HG03342 (cell line): ENCODE measurements at regions not wholly inside any gene's neighbourhood (a gene's known extent, or its start where the extent isn't known, plus 50 kb on each side); places are given as distances from the start of the nearest gene placed in this dataset.
A peak's percentile ranks its signal among the peaks of the same experiment; 100 is the strongest.

Experiments used
- ATAC-seq: cut with Tn5 transposase; IDR thresholded peaks from one replicate; pipeline ENCODE4 v1.9.1; 2021; ENCODE audit warnings: mild to moderate bottlenecking, moderate library complexity; ENCODE audit not compliant: unreplicated experiment

DNA sequence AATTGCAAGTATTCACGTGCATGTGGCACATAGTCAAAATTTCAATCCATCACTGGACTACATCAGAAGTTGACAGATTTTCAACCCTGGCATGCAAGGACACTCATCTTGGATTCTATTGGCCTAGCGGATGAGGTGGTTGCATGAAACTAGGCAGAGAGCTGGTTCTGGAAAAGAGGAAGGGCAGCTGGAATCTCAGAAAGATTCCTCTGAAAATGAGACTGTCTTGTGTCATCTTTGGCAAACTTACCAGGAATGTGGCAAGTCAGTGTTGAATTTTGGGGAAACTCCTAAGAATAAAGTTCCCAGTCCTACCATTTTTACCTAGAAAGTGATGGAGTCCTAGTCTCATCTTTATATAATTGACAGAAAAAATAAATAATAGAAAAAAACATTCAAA, 384.3 kb upstream of the NR2F2 start:
- ATAC-seq: no peak

DNA sequence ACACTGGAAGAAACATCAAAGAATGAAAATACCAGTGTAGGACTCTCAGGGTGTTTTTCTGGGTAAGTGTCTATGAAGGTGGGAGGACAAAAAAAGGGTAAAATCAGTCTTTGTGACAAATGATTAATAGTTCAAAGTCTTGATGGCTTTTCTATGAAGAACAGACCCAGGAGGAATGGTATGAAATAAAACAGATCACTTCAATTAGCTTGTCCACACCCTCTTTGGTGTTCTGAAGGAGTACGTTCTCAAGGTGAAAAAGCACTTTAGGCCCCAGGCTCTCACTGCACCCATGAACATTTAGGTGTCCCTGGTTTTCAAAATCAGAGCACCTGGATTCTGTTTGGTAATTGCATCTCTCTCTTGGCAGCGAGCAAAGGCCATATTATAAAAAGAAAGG, 383.6 kb upstream of the NR2F2 start:
- no peak for ATAC-seq

GRCh38 chr15:95948411-95948810, 382.1 kb upstream of the NR2F2 start:
- no peak for ATAC-seq

- no peak for ATAC-seq
Measured at GRCh38 chr15:95953032-95953431, 377.5 kb upstream of the NR2F2 start.

GRCh38 chr15:95957861-95958260, 372.6 kb upstream of the NR2F2 start:
- ATAC-seq: no peak

GRCh38 chr15:95958382-95958781, 372.1 kb upstream of the NR2F2 start:
- no peak for ATAC-seq

DNA sequence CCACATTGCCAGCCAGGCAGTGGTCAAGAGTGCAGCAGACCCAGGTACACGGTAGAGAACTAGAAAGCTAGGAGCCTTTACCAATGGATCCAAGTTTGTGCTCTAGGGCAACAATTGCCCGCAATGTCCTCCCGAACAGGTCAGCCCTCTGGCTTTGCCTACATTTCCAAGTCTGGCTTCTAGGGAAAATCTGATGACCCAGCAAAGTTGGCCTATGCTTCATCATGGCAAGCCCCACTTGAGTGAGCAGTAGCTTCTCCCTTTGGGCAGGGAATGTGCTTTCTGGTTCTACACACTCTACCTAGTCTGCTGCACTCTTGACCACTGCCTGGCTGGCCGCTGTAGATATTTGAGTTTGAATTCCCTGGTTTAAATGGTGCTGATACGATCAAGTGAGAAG, 361.6 kb upstream of the NR2F2 start:
- no peak for ATAC-seq

DNA sequence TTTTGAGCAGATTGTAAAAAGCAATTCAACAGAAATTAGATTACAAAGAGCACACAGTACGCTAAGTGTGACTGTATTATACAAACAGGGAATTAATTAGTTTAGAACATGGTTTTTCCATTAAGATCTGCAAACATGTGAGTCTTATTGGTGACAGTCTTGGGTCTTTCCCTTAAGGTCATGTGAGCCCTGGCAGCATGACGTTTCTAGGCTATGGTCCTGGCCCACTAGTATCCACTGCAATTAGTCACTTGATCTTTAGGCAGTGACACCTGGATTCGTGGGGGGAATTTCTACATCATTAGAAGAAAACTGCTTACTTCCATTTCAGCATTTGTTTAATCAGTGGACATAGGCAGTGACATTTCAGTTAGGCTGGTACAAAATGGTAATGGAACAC, 360.2 kb upstream of the NR2F2 start:
- ATAC-seq: no peak

GRCh38 chr15:95972041-95972553, 358.4 kb upstream of the NR2F2 start:
- ATAC-seq: no peak

DNA sequence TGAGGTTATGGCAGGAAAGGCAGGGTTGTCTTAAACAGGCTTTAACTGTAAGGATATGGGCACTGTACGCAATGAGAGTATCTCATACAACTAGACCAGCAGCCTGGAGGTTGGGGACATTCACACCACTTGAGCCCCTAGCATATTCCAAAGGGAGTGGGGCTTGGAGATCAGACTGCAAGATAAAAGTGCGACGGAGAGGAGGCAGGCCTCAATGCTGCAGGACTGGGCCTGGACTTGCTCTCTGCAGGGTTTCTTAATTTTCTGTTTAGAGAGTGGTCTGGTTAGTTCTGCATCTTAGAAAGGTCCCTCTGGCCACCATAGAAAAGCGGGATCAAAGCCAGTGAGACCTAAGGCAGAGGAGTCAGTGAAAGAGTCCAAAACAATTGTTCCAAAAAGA, 357.7 kb upstream of the NR2F2 start:
- no peak for ATAC-seq

- peak; percentile 70 for ATAC-seq
Measured at GRCh38 chr15:95973566-95974256, 356.8 kb upstream of the NR2F2 start.

- ATAC-seq: peak; percentile 54
Measured at GRCh38 chr15:95975212-95975611, 355.3 kb upstream of the NR2F2 start.

GRCh38 chr15:95979286-95979685, 351.2 kb upstream of the NR2F2 start:
- no peak for ATAC-seq

GRCh38 chr15:95981209-95981608, 349.3 kb upstream of the NR2F2 start:
- ATAC-seq: no peak

DNA sequence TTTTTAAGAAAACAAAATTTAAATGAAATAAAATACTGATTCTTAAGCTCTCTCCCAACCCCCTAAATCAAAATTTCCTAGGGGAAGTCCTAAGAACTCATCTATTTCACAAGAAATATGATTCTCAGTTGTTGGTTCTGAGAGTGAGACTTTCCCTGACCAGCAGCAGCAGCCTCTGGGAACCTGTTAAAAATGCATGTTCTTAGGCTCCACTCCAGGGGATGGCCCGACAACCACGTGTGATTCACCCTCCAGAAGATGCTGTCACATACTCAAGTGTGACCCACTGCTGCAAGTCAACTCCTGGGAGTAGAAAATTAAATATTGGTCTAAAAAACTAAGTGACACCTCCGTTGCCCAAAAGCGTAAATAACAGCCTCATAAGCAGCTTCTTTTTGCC, 343.2 kb upstream of the NR2F2 start:
- no peak for ATAC-seq

DNA sequence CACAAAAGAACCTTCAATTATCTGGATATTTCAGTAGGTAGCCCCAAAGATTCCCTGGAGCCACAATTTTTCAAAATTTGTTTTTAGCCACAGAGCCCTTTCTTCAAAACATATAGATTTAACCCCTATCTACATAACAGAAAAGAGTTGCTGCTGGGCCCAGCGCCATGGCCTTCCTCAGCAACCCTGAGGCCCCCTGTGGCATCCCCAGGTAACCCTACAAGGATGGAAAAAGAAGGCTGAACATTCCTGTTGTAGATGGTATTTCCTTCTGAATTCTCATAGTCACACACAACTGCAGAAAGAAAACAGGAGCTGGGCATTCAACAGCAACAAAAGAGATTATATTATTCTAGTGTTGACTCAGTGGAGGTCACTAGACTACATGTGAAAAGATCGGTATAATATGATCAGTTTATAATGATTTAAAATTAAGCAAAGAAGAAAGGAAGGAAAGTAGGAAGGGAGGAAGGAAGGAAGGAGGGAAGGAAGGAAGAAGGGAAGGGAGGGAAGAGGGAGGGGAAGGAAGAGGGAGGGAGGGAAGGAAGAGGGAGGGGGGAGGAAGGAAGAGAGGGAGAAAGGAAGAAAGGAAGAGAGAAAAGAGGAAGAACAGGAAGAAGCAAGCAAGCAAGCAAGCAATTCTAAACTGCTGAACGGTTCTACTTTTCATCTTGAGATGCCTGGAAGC, 342.5 kb upstream of the NR2F2 start:
- no peak for ATAC-seq

- no peak for ATAC-seq
Measured at GRCh38 chr15:95988574-95988887, 342.0 kb upstream of the NR2F2 start.

GRCh38 chr15:95989392-95989791, 341.1 kb upstream of the NR2F2 start:
- ATAC-seq: no peak

GRCh38 chr15:95990833-95991232, 339.7 kb upstream of the NR2F2 start:
- no peak for ATAC-seq

GRCh38 chr15:95994418-95994817, 336.1 kb upstream of the NR2F2 start:
- no peak for ATAC-seq

GRCh38 chr15:95995375-95996168, 334.9 kb upstream of the NR2F2 start:
- no peak for ATAC-seq

DNA sequence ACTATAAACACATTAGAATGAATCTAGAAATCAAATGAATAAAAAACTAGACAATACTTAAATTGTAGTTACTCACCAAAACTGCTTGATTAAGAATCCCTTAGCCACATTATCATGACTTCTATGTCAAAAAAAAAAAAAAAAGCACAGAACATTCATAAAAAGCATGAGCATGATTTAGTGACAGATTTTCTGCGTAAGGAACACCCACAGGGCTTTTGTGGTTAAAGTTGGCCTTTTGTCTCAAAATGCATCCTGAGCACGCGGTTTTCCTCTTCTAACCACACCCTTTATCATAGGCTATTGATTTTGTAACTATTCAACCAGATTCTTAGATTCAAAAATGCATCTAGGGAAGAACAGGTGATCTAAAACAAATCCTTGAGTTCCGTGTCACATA, 334.0 kb upstream of the NR2F2 start:
- no peak for ATAC-seq
